GM21529 (cell line): ENCODE measurements at regions not wholly inside any gene's neighbourhood (a gene's known extent, or its start where the extent isn't known, plus 50 kb on each side); places are given as distances from the start of the nearest gene placed in this dataset.

Experiments
- ATAC-seq: cut with Tn5 transposase; IDR thresholded peaks from one replicate; pipeline ENCODE4 v1.9.1; 2021; ENCODE audit not compliant: unreplicated experiment

DNA sequence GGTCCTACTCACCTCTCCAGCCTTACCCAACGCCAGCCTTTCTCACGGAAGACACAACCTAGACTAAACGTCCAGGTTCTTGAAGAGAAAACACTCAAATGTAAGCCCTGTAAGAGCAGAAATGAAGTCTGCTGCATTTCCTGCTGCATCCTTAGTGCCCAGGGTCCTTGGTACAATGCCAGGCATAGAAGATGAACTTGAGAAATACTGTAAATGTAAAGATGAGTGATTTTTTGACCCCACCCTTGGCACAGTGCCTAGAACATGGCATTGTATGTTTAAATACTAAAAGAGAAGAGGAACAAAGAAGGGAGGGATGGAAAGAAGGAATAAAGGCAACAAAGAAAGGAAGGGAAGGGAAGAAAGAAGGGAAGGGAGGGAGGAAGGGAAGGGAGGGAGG lies 514.6 kb downstream of the MED13L start:
- ATAC-seq = no peak

GRCh38 chr12:115761784-115762183 lies 515.7 kb downstream of the MED13L start:
- no peak for ATAC-seq

- no peak for ATAC-seq
Measured at GRCh38 chr12:115760231-115760630, 517.3 kb downstream of the MED13L start.

DNA sequence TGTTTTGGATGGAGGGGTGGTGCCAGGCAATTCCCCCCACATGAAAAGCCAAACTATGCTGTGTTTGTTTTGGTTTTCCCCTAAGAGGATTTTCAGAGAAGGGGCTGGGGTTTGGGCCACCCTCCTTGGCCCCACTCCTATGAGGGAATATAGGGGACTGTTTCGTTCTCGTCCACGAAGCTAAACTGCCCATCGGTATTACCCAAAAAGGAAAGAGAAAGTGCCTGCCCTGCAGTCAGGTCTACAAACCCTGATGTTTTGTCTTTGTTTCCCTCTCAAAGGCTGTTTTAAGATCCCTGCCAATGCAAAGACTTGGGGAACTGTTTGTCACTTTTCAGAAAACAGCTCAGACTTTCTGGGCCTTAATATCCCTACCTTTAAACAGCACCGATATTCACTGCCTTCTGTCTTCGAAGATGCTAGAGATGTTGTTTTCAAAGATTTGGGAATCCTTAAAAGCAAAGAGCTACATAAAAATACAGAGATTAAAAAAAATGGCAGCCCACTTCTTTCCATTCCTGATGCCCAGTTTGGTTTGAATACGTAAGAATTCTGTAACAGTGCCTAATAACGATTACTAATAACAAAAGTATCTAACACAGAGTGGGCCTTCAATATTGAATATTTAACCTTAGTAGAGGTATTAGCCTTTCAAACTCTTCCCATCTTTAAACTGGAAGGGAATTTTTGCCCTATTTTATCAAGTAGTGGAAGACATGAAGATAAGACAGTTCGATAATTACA lies 518.4 kb downstream of the MED13L start:
- no peak for ATAC-seq

- no peak for ATAC-seq
Measured at GRCh38 chr12:115758183-115758582, 519.3 kb downstream of the MED13L start.

DNA sequence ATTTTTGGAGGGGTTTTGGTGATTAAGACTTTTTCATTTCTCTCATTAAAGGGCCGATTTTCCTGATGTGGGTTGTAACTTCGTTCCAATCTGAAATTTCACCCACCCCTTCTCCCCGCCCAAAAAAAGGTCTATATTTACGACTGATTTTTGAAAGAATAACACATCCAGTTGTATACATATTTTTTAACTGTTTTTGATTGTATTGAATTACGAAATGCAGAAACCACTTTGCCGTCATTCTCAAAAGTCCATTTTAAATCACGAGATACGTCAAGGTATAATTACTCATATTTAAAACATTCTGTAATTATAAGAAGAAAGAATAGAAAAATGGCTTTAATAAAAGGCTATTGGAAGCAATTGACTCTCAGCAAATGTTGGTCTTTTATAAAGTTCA lies 520.7 kb downstream of the MED13L start:
- no peak for ATAC-seq

GRCh38 chr12:115756271-115756670 lies 521.2 kb downstream of the MED13L start:
- no peak for ATAC-seq

DNA sequence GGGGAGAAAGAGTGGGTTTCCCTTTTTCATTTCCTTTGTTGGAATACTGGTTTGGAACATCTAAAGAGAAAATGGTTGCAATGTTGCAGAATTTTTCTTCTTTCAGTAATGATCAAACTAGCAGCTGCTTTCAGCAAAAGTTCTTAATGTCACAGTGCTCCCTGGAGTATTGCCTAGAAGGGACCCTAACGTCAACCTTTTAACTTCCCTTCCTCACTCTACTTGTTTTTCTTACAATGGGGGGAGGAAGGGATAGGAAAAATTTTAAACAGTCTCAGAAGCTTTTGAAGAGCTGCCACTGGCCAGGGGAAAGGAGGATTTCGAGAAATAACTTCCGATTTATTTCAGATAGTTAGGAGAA lies 521.8 kb downstream of the MED13L start:
- ATAC-seq = no peak

- no peak for ATAC-seq
Measured at GRCh38 chr12:115755061-115755724, 522.3 kb downstream of the MED13L start.

- no peak for ATAC-seq
Measured at GRCh38 chr12:115752913-115753726, 524.4 kb downstream of the MED13L start.

GRCh38 chr12:115752156-115752555 lies 525.3 kb downstream of the MED13L start:
- no peak for ATAC-seq

DNA sequence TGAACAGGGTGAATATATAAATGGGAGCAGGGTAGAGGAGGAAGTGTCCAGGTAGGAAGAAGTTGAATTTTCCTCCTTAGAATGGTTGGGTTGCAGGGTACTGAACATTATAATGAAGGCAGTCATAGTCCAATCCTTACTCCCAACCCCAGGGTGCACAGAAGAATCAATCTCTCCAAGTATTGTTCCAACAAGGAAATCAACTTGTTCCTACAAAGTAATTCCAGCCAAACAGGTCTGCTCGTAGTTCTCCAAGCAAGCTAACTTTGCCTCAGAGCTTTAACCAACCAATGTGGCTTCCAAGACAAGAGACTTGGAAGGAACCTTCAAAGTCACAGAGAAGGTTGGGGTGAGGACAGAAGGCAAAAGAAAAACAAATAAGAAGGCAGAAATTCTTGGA lies 527.2 kb downstream of the MED13L start:
- no peak for ATAC-seq

- no peak for ATAC-seq
Measured at GRCh38 chr12:115749071-115749841, 528.2 kb downstream of the MED13L start.

DNA sequence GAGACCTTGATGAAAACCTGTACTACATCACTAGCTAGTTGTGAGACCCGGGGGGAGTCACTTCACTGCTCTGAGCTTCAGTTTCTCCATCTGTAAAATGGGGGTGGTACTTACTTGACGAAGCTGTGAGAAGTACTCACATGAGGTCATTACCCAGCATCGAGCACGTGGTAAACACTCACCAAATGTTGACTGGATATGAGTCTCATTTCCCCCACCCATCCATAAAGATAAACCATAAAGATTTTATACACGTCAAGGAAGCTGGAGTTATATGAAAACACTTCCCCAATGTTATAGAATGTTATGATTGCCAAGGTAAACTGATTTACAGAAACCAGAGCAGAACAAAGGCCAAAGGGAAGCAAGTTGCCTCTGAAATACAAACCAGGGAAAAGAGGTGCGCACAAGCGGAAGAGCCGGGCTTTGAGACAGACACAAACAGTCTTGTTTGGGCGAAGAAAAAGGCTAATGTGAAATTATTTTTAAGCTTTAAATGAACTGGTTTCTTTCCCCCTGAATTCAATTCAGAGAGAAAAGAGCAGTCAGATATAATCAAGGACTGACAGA lies 536.8 kb downstream of the MED13L start:
- no peak for ATAC-seq

- no peak for ATAC-seq
Measured at GRCh38 chr12:115737895-115738294, 539.6 kb downstream of the MED13L start.

GRCh38 chr12:115736360-115736759 lies 541.1 kb downstream of the MED13L start:
- no peak for ATAC-seq

- no peak for ATAC-seq
Measured at GRCh38 chr12:115730975-115731541, 546.4 kb downstream of the MED13L start.

GRCh38 chr12:115726691-115727090 lies 550.8 kb downstream of the MED13L start:
- no peak for ATAC-seq

GRCh38 chr12:115722181-115722580 lies 555.3 kb downstream of the MED13L start:
- ATAC-seq = no peak

DNA sequence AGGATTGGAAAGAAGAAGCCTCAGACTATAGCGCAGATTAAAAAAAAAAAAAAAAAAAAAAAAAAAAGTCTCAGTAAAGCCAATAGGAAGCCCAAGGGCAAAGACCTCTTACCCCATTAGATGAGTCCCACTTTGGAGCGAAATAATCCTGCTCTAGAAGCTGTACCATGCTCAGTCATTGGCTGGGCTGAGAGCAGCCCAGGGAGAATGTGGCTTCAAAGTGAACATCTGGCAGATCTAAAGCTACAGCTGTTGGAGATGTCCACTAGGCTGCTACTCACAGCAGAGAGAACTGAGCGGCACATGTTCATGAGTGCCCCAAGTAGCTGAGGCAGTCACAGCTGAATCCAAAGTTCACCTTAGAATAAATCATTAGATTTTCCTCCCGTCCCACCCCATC lies 560.9 kb downstream of the MED13L start:
- no peak for ATAC-seq

DNA sequence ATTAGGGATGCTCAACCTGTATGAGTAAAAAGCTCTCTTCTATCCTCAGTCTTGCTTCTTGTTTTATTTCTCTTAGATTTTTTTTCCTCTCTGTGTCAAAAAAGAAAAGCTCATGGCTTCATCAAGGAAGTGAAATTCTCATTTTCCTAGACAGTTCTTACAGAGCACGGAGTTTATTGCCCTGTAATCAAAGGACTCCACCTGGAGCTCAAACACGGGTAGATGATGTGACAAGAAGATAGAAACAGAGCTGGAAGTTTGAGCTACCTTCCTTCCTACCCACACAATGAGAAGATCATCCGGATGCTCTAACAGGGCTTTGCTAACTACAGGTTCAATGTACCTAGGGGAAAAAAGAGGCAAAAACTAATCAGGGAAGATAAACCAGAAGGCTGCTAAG lies 564.8 kb downstream of the MED13L start:
- no peak for ATAC-seq
